Peyer's patch (tissue), 4 donors: ENCODE measurements at regions not wholly inside any gene's neighbourhood (a gene's known extent, or its start where the extent isn't known, plus 50 kb on each side); places are given as distances from the start of the nearest gene placed in this dataset.

Source experiments
- POLR2A ChIP-seq, 2 donors: fragments of 450-650 bp; IDR thresholded peaks; one replicate each; pipeline ENCODE4 v1.5.1; 2017; ENCODE audit warnings: antibody characterized with exemption in 2 of 2, mild to moderate bottlenecking in 2 of 2, moderate library complexity in 2 of 2
- TF ChIP-seq, protein P1 (sequence below), 6 experiments: fragments of 450-650 bp in 4 of 6; fragments of 200-600 bp in 2 of 6; sonication (generic) in 1 of 6; IDR thresholded peaks; one replicate each; pipeline ENCODE4 v1.5.1; 2017 to 2019; ENCODE audit warnings: antibody characterized with exemption in 6 of 6, mild to moderate bottlenecking in 3 of 6, moderate library complexity in 1 of 6

DNA sequence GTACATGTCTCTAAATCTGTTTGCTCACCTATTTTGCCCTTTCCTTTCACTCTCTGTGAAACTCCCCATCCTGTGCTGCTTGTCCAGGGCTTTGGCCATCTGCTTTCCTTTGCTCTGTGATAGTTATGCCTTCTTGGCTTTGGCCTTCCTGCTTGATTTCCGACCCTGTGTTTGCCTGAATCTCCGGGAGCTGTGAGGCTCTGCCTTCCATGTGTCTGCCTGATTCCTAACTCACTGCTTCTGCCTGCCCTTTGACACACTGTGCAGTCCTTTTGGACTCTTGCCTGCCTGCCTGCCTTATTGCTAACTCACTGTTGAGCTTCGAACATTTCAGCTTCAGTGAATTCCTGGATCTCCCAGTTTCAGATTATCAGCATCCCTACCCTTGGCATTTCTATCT lies 143.1 kb downstream of the C4orf33 start:
- TF ChIP-seq, protein P1, sequence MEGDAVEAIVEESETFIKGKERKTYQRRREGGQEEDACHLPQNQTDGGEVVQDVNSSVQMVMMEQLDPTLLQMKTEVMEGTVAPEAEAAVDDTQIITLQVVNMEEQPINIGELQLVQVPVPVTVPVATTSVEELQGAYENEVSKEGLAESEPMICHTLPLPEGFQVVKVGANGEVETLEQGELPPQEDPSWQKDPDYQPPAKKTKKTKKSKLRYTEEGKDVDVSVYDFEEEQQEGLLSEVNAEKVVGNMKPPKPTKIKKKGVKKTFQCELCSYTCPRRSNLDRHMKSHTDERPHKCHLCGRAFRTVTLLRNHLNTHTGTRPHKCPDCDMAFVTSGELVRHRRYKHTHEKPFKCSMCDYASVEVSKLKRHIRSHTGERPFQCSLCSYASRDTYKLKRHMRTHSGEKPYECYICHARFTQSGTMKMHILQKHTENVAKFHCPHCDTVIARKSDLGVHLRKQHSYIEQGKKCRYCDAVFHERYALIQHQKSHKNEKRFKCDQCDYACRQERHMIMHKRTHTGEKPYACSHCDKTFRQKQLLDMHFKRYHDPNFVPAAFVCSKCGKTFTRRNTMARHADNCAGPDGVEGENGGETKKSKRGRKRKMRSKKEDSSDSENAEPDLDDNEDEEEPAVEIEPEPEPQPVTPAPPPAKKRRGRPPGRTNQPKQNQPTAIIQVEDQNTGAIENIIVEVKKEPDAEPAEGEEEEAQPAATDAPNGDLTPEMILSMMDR (IDR thresholded peaks at IDR 0.05), result no peak
- no peak for TF ChIP-seq POLR2A (IDR thresholded peaks at IDR 0.05)
